ENCODE measurements at regions not wholly inside any gene's neighbourhood (a gene's known extent, or its start where the extent isn't known, plus 50 kb on each side); places are given as distances from the start of the nearest gene placed in this dataset.

- Histone ChIP-seq H3K4me1 (ENCODE audit: control insufficient read depth, insufficient read depth, low read length) (no peaks in the 10 kb centered on the region), H3K27me3 (ENCODE audit: control insufficient read depth, insufficient read depth, low read length) (no peaks in the 10 kb centered on the region), H3K4me3 (ENCODE audit: low read length) (no peak overlapping the region), H3K36me3 (ENCODE audit: control insufficient read depth, insufficient read depth, low read length) (no peaks in the 10 kb centered on the region), H3K27ac (ENCODE audit: low read length) (no peak overlapping the region), H3K9me3 (ENCODE audit: control insufficient read depth, insufficient read depth, low read length) (no peaks in the 10 kb centered on the region)
- WGBS (ENCODE audit: insufficient coverage) = 83% methylated on average over 1 of the region's 2 CpGs
- Mint-ChIP-seq H3K4me3 (no peak overlapping the region), H3K36me3 (no peaks in the 10 kb centered on the region), H3K27ac (no peak overlapping the region), H3K27me3 (ENCODE audit: low read depth in 2 of 2) (no peaks in the 10 kb centered on the region), H3K4me1 (no peaks in the 10 kb centered on the region), H3K9me3 (no peaks in the 10 kb centered on the region)
- no peak for DNase-seq
- TF ChIP-seq CTCF (IDR thresholded peaks at IDR 0.05) = no peak
- ATAC-seq = no peak
- intact Hi-C loops (cut with micrococcal nuclease) = no loop called here
These were observed 208.7 kb upstream of the GADL1 start for GRCh38 chr3:31103181-31103580.

- no peak overlapping the region for H3K4me3 ChIP-seq (ENCODE audit: low read length)
- H3K27me3 ChIP-seq (ENCODE audit: control insufficient read depth, insufficient read depth, low read length) = no peaks in the 10 kb centered on the region
- Mint-ChIP-seq H3K27me3 (ENCODE audit: low read depth in 2 of 2) (no peaks in the 10 kb centered on the region), H3K4me3 (no peak overlapping the region), H3K4me1 (no peaks in the 10 kb centered on the region), H3K9me3 (no peaks in the 10 kb centered on the region), H3K36me3 (no peaks in the 10 kb centered on the region), H3K27ac (no peak overlapping the region)
- H3K36me3 ChIP-seq (ENCODE audit: control insufficient read depth, insufficient read depth, low read length) = no peaks in the 10 kb centered on the region
- WGBS (ENCODE audit: insufficient coverage) = 97% methylated on average over 4 of the region's 4 CpGs
- intact Hi-C loops (cut with micrococcal nuclease) = no loop called here
- no peak for TF ChIP-seq CTCF (IDR thresholded peaks at IDR 0.05)
- DNase-seq (no peak), ATAC-seq (no peak)
- H3K9me3 ChIP-seq (ENCODE audit: control insufficient read depth, insufficient read depth, low read length) = no peaks in the 10 kb centered on the region
- H3K27ac ChIP-seq (ENCODE audit: low read length) = no peak overlapping the region
- H3K4me1 ChIP-seq (ENCODE audit: control insufficient read depth, insufficient read depth, low read length) = no peaks in the 10 kb centered on the region
These were observed 209.2 kb upstream of the GADL1 start for GRCh38 chr3:31103623-31104180.

- H3K4me1 Mint-ChIP-seq = no peaks in the 10 kb centered on the region
- no peak for DNase-seq
- Histone ChIP-seq H3K27ac (ENCODE audit: low read length) (no peak overlapping the region), H3K4me1 (ENCODE audit: control insufficient read depth, insufficient read depth, low read length) (no peaks in the 10 kb centered on the region), H3K9me3 (ENCODE audit: control insufficient read depth, insufficient read depth, low read length) (no peaks in the 10 kb centered on the region), H3K27me3 (ENCODE audit: control insufficient read depth, insufficient read depth, low read length) (no peaks in the 10 kb centered on the region), H3K4me3 (ENCODE audit: low read length) (no peak overlapping the region), H3K36me3 (ENCODE audit: control insufficient read depth, insufficient read depth, low read length) (no peaks in the 10 kb centered on the region)
- H3K36me3 Mint-ChIP-seq = no peaks in the 10 kb centered on the region
- intact Hi-C loops (cut with micrococcal nuclease) = no loop called here
- no peak for TF ChIP-seq CTCF (IDR thresholded peaks at IDR 0.05)
- no peak overlapping the region for H3K4me3 Mint-ChIP-seq
- no peaks in the 10 kb centered on the region for H3K9me3 Mint-ChIP-seq
- no peak overlapping the region for H3K27ac Mint-ChIP-seq
- no peaks in the 10 kb centered on the region for H3K27me3 Mint-ChIP-seq (ENCODE audit: low read depth in 2 of 2)
- 94% methylated on average over 1 of the region's 1 CpG for WGBS (ENCODE audit: insufficient coverage)
- ATAC-seq = no peak
These were observed 210.6 kb upstream of the GADL1 start for GRCh38 chr3:31105011-31105410.

- Histone ChIP-seq H3K36me3 (ENCODE audit: control insufficient read depth, insufficient read depth, low read length) (no peaks in the 10 kb centered on the region), H3K4me3 (ENCODE audit: low read length) (no peak overlapping the region), H3K9me3 (ENCODE audit: control insufficient read depth, insufficient read depth, low read length) (no peaks in the 10 kb centered on the region), H3K4me1 (ENCODE audit: control insufficient read depth, insufficient read depth, low read length) (no peaks in the 10 kb centered on the region), H3K27ac (ENCODE audit: low read length) (no peak overlapping the region), H3K27me3 (ENCODE audit: control insufficient read depth, insufficient read depth, low read length) (no peaks in the 10 kb centered on the region)
- Mint-ChIP-seq H3K27me3 (ENCODE audit: low read depth in 2 of 2) (no peaks in the 10 kb centered on the region), H3K9me3 (no peaks in the 10 kb centered on the region), H3K4me1 (no peaks in the 10 kb centered on the region), H3K27ac (no peak overlapping the region), H3K36me3 (no peaks in the 10 kb centered on the region), H3K4me3 (no peak overlapping the region)
- no peak for ATAC-seq
- no peak for DNase-seq
- TF ChIP-seq CTCF (IDR thresholded peaks at IDR 0.05) = no peak
- 81% methylated on average over 2 of the region's 2 CpGs for WGBS (ENCODE audit: insufficient coverage)
- intact Hi-C loops (cut with micrococcal nuclease) = no loop called here
These were observed 211.1 kb upstream of the GADL1 start for GRCh38 chr3:31105438-31106077.
